ENCODE measurements at regions not wholly inside any gene's neighbourhood (a gene's known extent, or its start where the extent isn't known, plus 50 kb on each side); places are given as distances from the start of the nearest gene placed in this dataset.
A peak's percentile ranks its signal among the peaks of the same experiment; 100 is the strongest.

DNA sequence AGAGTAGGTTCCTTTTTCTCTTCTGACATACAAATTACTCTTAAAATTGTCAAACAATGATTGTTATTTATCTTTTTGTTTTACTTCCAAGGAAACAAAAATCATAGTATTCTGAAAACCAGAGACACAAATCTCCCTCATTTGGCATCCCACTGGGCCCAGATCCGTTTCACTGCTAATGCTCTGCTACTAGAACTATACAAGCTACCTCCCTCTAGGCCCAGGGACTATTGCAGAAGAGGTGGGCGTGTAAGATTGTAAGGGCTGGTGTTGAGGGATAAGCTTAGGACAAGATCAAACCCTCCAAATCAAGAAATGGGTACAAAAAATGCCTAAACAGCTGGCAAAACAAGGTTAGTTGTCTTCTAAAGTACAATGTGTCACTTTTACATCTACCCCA lies 928.9 kb upstream of the CDH10 start:
- ATAC-seq (peak; percentile 78), DNase-seq (ENCODE audit: low spot score) (no peak)
- no peak overlapping the region for H3K4me3 Mint-ChIP-seq
- H3K9me3 Mint-ChIP-seq: peaks cover 11% of the 10 kb centered on the region
- 0 out of 2 replicates have a peak overlapping the region, but pooled peaks have one; percentile 1 for H3K27ac Mint-ChIP-seq
- peaks cover 52% of the 10 kb centered on the region for H3K4me1 Mint-ChIP-seq
- TF ChIP-seq NR2C2 (CRISPR knock-in tag; IDR thresholded peaks at IDR 0.05): no peak
- TF ChIP-seq, protein P1, sequence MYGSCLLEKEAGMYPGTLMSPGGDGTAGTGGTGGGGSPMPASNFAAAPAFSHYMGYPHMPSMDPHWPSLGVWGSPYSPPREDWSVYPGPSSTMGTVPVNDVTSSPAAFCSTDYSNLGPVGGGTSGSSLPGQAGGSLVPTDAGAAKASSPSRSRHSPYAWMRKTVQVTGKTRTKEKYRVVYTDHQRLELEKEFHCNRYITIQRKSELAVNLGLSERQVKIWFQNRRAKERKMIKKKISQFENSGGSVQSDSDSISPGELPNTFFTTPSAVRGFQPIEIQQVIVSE (CRISPR knock-in tag; IDR thresholded peaks at IDR 0.05; ENCODE audit: borderline replicate concordance): no peak
- no peak for TF ChIP-seq ZNF671 (CRISPR knock-in tag; IDR thresholded peaks at IDR 0.05)
- no peak for TF ChIP-seq FOXJ3 (CRISPR knock-in tag; IDR thresholded peaks at IDR 0.05; ENCODE audit: borderline replicate concordance)
- TF ChIP-seq NR3C1 (CRISPR knock-in tag; conservative IDR thresholded peaks at IDR 0.05; ENCODE audit: low read depth): no peak
- no peak for TF ChIP-seq SP1 (CRISPR knock-in tag; conservative IDR thresholded peaks at IDR 0.05)
- TF ChIP-seq ZNF416 (CRISPR knock-in tag; IDR thresholded peaks at IDR 0.05): no peak
- TF ChIP-seq, protein P2, sequence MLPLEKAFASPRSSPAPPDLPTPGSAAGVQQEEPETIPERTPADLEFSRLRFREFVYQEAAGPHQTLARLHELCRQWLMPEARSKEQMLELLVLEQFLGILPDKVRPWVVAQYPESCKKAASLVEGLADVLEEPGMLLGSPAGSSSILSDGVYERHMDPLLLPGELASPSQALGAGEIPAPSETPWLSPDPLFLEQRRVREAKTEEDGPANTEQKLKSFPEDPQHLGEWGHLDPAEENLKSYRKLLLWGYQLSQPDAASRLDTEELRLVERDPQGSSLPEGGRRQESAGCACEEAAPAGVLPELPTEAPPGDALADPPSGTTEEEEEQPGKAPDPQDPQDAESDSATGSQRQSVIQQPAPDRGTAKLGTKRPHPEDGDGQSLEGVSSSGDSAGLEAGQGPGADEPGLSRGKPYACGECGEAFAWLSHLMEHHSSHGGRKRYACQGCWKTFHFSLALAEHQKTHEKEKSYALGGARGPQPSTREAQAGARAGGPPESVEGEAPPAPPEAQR (CRISPR knock-in tag; IDR thresholded peaks at IDR 0.05): no peak
- no peak for TF ChIP-seq ATF1 (CRISPR knock-in tag; IDR thresholded peaks at IDR 0.05)
- TF ChIP-seq ZNF317 (CRISPR knock-in tag; IDR thresholded peaks at IDR 0.05; ENCODE audit: borderline replicate concordance, low read depth): no peak
- TF ChIP-seq, protein P3, sequence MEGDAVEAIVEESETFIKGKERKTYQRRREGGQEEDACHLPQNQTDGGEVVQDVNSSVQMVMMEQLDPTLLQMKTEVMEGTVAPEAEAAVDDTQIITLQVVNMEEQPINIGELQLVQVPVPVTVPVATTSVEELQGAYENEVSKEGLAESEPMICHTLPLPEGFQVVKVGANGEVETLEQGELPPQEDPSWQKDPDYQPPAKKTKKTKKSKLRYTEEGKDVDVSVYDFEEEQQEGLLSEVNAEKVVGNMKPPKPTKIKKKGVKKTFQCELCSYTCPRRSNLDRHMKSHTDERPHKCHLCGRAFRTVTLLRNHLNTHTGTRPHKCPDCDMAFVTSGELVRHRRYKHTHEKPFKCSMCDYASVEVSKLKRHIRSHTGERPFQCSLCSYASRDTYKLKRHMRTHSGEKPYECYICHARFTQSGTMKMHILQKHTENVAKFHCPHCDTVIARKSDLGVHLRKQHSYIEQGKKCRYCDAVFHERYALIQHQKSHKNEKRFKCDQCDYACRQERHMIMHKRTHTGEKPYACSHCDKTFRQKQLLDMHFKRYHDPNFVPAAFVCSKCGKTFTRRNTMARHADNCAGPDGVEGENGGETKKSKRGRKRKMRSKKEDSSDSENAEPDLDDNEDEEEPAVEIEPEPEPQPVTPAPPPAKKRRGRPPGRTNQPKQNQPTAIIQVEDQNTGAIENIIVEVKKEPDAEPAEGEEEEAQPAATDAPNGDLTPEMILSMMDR (IDR thresholded peaks at IDR 0.05): no peak
- TF ChIP-seq, protein P4, sequence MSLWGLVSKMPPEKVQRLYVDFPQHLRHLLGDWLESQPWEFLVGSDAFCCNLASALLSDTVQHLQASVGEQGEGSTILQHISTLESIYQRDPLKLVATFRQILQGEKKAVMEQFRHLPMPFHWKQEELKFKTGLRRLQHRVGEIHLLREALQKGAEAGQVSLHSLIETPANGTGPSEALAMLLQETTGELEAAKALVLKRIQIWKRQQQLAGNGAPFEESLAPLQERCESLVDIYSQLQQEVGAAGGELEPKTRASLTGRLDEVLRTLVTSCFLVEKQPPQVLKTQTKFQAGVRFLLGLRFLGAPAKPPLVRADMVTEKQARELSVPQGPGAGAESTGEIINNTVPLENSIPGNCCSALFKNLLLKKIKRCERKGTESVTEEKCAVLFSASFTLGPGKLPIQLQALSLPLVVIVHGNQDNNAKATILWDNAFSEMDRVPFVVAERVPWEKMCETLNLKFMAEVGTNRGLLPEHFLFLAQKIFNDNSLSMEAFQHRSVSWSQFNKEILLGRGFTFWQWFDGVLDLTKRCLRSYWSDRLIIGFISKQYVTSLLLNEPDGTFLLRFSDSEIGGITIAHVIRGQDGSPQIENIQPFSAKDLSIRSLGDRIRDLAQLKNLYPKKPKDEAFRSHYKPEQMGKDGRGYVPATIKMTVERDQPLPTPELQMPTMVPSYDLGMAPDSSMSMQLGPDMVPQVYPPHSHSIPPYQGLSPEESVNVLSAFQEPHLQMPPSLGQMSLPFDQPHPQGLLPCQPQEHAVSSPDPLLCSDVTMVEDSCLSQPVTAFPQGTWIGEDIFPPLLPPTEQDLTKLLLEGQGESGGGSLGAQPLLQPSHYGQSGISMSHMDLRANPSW (CRISPR knock-in tag; conservative IDR thresholded peaks at IDR 0.05; ENCODE audit: low read depth): no peak
- TF ChIP-seq, protein P5, sequence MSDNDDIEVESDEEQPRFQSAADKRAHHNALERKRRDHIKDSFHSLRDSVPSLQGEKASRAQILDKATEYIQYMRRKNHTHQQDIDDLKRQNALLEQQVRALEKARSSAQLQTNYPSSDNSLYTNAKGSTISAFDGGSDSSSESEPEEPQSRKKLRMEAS (CRISPR knock-in tag; IDR thresholded peaks at IDR 0.05): no peak
- TF ChIP-seq FOXP1 (CRISPR knock-in tag; IDR thresholded peaks at IDR 0.05; ENCODE audit: borderline replicate concordance): no peak
- no peak for TF ChIP-seq CBFB (CRISPR knock-in tag; IDR thresholded peaks at IDR 0.05; ENCODE audit: low read depth)
- POLR2A ChIA-PET: no interaction called here
- no peaks in the 10 kb centered on the region for H3K36me3 Mint-ChIP-seq
- CTCF ChIA-PET: interaction anchor here (1.5 kb wide), 1 partner anchor 125 kb away, joined by 3 read pairs; no protein-coding TSS in a partner anchor
- no peaks in the 10 kb centered on the region; the same call in 1 of the 2 replicates for H3K27me3 Mint-ChIP-seq (ENCODE audit: low read depth)

DNA sequence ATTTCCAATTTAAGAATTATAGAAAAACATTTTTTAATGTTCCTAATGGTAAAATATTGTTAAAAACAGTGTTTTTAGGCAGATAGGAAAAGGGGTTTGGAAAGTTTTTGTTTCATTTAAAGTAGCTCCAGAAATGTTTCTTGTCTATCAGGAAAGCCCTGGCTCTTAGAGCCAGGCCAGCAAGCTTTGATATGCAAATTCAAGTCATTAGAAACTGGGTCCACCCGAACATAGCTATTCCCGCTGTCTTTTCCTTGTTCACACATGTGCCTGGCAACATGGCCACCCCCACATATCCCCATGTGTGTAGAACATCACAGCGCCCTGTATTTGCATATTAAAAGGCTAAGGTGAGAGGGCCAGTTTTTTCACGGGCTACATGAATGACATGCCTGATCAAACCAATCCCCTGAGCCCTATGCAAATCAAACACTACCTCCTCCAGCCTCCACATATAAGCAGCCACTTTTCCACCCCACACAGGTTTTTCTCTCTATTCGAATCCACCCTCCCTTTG lies 925.3 kb upstream of the CDH10 start:
- POLR2A ChIA-PET: interaction anchor here (0.6 kb wide), 1 partner anchor 129 kb away, joined by 3 read pairs; no protein-coding TSS in a partner anchor
- peaks cover 4% of the 10 kb centered on the region; the same call in 1 of the 2 replicates for H3K36me3 Mint-ChIP-seq
- H3K4me3 Mint-ChIP-seq: peak overlapping the region; percentile 57
- H3K27ac Mint-ChIP-seq: peak overlapping the region; percentile 39; the same call in 1 of the 2 replicates
- peaks cover 10% of the 10 kb centered on the region for H3K9me3 Mint-ChIP-seq
- H3K27me3 Mint-ChIP-seq (ENCODE audit: low read depth): no peaks in the 10 kb centered on the region; the same call in 1 of the 2 replicates
- H3K4me1 Mint-ChIP-seq: peaks cover 68% of the 10 kb centered on the region
- DNase-seq (ENCODE audit: low spot score) (no peak), ATAC-seq (peak; percentile 58)
- CTCF ChIA-PET: interaction anchor here (1.2 kb wide), 1 partner anchor 132 kb away, joined by 3 read pairs; no protein-coding TSS in a partner anchor
- TF ChIP-seq TEAD4 (CRISPR knock-in tag; IDR thresholded peaks at IDR 0.05) (no peak), CBFB (CRISPR knock-in tag; IDR thresholded peaks at IDR 0.05; ENCODE audit: low read depth) (no peak), RELA (CRISPR knock-in tag; IDR thresholded peaks at IDR 0.05; ENCODE audit: borderline replicate concordance) (no peak), ZNF138 (CRISPR knock-in tag; conservative IDR thresholded peaks at IDR 0.05) (no peak)
- TF ChIP-seq, protein P6, sequence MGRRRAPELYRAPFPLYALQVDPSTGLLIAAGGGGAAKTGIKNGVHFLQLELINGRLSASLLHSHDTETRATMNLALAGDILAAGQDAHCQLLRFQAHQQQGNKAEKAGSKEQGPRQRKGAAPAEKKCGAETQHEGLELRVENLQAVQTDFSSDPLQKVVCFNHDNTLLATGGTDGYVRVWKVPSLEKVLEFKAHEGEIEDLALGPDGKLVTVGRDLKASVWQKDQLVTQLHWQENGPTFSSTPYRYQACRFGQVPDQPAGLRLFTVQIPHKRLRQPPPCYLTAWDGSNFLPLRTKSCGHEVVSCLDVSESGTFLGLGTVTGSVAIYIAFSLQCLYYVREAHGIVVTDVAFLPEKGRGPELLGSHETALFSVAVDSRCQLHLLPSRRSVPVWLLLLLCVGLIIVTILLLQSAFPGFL (CRISPR knock-in tag; IDR thresholded peaks at IDR 0.05; ENCODE audit: borderline replicate concordance): no peak
- TF ChIP-seq, protein P7, sequence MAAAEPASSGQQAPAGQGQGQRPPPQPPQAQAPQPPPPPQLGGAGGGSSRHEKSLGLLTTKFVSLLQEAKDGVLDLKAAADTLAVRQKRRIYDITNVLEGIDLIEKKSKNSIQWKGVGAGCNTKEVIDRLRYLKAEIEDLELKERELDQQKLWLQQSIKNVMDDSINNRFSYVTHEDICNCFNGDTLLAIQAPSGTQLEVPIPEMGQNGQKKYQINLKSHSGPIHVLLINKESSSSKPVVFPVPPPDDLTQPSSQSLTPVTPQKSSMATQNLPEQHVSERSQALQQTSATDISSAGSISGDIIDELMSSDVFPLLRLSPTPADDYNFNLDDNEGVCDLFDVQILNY (CRISPR knock-in tag; IDR thresholded peaks at IDR 0.05): no peak
- TF ChIP-seq, protein P8, sequence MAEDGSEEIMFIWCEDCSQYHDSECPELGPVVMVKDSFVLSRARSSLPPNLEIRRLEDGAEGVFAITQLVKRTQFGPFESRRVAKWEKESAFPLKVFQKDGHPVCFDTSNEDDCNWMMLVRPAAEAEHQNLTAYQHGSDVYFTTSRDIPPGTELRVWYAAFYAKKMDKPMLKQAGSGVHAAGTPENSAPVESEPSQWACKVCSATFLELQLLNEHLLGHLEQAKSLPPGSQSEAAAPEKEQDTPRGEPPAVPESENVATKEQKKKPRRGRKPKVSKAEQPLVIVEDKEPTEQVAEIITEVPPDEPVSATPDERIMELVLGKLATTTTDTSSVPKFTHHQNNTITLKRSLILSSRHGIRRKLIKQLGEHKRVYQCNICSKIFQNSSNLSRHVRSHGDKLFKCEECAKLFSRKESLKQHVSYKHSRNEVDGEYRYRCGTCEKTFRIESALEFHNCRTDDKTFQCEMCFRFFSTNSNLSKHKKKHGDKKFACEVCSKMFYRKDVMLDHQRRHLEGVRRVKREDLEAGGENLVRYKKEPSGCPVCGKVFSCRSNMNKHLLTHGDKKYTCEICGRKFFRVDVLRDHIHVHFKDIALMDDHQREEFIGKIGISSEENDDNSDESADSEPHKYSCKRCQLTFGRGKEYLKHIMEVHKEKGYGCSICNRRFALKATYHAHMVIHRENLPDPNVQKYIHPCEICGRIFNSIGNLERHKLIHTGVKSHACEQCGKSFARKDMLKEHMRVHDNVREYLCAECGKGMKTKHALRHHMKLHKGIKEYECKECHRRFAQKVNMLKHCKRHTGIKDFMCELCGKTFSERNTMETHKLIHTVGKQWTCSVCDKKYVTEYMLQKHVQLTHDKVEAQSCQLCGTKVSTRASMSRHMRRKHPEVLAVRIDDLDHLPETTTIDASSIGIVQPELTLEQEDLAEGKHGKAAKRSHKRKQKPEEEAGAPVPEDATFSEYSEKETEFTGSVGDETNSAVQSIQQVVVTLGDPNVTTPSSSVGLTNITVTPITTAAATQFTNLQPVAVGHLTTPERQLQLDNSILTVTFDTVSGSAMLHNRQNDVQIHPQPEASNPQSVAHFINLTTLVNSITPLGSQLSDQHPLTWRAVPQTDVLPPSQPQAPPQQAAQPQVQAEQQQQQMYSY (CRISPR knock-in tag; IDR thresholded peaks at IDR 0.05): no peak

Measured in WTC11 (cell line).